ENCODE measurements at regions not wholly inside any gene's neighbourhood (a gene's known extent, or its start where the extent isn't known, plus 50 kb on each side); places are given as distances from the start of the nearest gene placed in this dataset.
A peak's percentile ranks its signal among the peaks of the same experiment; 100 is the strongest.
"Not testable (repeated sequence)": the region's sequence is repeated elsewhere in the genome, so short reads cannot be mapped to it uniquely, and the experiment has no call there.

DNA sequence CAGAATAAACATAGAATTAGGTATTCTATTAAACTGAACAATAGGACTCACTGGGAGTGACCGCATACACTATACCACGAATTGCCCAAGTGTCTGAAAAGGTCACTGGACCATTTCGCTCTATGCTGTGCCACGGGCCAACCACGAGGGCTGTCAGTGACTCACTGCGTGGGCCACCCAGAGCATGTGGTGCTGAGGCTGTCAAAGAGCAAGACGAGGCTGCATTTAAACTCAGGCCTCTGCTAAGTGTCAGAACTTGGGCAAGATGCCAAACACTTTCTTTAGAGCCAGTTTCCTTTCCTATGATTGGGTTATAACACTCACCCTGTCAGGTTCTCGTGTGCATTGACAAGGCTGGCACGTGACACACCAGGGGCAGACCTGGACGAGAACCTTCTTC is 97.5 kb downstream of the SH3YL1 start:
- peaks cover 20% of the 10 kb centered on the region for H3K27me3 Mint-ChIP-seq
- H3K4me3 Mint-ChIP-seq, result no peak overlapping the region
- no peak for ATAC-seq

DNA sequence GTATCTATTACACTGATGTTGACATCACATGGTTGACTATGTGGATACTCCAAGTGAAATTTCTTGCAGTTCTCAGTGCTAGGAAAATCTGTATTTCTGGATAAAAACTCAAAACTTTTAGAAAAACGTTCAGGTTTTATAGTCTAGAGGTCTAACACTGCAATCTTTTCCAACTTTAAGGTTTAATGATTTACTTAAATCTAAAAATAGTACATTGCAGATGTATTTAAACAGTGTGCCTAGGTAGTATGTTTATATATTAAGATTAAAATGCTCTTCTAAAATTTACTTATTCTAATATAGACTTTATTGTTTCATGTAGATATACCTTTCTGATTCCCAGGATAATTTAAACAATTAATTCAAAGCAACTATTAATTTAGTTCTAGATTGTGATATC is 98.3 kb downstream of the SH3YL1 start:
- no peak overlapping the region for H3K4me3 Mint-ChIP-seq
- no peaks in the 10 kb centered on the region for H3K9me3 ChIP-seq (ENCODE audit: control insufficient read depth, low read length, poor library complexity, severe bottlenecking)
- peaks cover 29% of the 10 kb centered on the region for H3K27me3 Mint-ChIP-seq
- no peak overlapping the region for H3K27ac Mint-ChIP-seq
- no peak for ATAC-seq
- DNase-seq, result no peak
- peaks cover 9% of the 10 kb centered on the region for H3K4me1 Mint-ChIP-seq
- peaks cover 2% of the 10 kb centered on the region for H3K36me3 Mint-ChIP-seq (ENCODE audit: low read depth)

More for the DNA sequence above, 97.5 kb downstream of the SH3YL1 start:
- H3K4me1 Mint-ChIP-seq, result peaks cover 6% of the 10 kb centered on the region
- no peaks in the 10 kb centered on the region for H3K36me3 Mint-ChIP-seq (ENCODE audit: low read depth)
- no peaks in the 10 kb centered on the region for H3K9me3 ChIP-seq (ENCODE audit: control insufficient read depth, low read length, poor library complexity, severe bottlenecking)
- no peak for DNase-seq
- H3K27ac Mint-ChIP-seq, result no peak overlapping the region

DNA sequence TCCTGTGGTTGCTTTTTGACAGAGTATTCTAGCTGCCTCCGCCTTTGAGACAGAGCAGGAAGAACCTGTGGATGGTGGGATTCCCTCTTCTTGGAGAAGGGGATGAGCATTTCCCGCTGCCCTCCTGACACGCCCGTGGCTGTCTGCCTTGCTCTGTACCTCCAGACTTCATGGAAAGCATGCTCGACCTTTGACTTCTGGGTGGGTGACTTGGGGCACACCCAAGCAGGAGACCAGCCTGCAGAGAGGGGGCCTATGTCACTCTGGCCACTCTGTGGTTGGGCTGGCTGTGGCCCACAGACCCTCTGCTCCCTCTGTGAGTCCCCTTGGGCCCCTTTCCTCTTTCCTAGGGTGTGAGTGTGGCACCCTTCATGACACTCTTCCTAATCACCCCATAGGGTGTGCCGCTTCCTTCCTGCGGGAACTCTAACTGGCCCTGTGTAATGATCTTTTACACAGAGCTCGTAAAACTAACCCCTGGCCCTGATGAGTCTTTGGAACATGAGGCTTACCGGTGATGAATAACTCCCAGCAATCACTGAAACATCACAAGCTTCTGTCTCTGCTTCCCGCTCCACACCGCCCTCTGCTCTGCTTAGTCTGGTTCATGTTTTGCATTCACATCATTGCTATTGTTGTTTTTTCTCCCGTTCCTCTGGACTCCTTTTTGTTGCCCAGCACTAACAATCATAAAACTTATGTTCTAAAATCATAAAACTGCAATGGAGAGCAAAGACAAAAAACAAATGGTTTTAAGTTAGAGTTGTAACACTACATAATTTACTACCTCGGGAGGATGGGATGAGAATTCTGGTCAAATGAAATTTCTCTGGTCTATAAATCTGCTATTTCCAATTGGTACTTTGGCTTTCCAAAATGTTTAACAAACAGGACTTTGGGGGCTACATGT is 101.1 kb downstream of the SH3YL1 start:
- peaks cover 9% of the 10 kb centered on the region for H3K4me1 Mint-ChIP-seq
- peaks cover 2% of the 10 kb centered on the region for H3K36me3 Mint-ChIP-seq (ENCODE audit: low read depth)
- H3K9me3 ChIP-seq (ENCODE audit: control insufficient read depth, low read length, poor library complexity, severe bottlenecking), result no peaks in the 10 kb centered on the region
- peaks cover 43% of the 10 kb centered on the region for H3K27me3 Mint-ChIP-seq
- no peak overlapping the region for H3K27ac Mint-ChIP-seq
- ATAC-seq (no peak), DNase-seq (no peak)
- H3K4me3 Mint-ChIP-seq, result no peak overlapping the region

DNA sequence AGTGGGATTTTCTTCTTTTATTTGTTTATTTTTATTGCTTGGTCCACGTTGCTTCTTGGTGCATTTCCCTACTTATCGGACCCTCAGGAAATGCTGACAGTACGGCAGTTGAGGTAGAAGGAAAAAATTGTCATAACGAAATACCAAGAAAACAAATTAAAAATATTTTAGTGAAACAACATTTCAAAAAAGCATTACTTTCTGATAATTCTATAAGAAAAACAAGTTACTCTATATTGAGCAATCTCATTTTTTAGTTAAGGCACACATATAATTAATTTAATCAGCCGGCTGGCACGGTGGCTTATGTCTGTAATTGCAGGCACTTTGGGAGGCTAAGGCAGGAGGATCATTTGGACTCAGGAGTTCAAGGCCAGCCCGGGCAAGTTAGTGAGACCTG is 102.1 kb downstream of the SH3YL1 start:
- DNase-seq (no peak), ATAC-seq (no peak)
- peaks cover 9% of the 10 kb centered on the region for H3K4me1 Mint-ChIP-seq
- H3K4me3 Mint-ChIP-seq, result no peak overlapping the region
- H3K36me3 Mint-ChIP-seq (ENCODE audit: low read depth), result peaks cover 2% of the 10 kb centered on the region
- peaks cover 35% of the 10 kb centered on the region for H3K27me3 Mint-ChIP-seq
- H3K27ac Mint-ChIP-seq, result no peak overlapping the region
- no peaks in the 10 kb centered on the region for H3K9me3 ChIP-seq (ENCODE audit: control insufficient read depth, low read length, poor library complexity, severe bottlenecking)

DNA sequence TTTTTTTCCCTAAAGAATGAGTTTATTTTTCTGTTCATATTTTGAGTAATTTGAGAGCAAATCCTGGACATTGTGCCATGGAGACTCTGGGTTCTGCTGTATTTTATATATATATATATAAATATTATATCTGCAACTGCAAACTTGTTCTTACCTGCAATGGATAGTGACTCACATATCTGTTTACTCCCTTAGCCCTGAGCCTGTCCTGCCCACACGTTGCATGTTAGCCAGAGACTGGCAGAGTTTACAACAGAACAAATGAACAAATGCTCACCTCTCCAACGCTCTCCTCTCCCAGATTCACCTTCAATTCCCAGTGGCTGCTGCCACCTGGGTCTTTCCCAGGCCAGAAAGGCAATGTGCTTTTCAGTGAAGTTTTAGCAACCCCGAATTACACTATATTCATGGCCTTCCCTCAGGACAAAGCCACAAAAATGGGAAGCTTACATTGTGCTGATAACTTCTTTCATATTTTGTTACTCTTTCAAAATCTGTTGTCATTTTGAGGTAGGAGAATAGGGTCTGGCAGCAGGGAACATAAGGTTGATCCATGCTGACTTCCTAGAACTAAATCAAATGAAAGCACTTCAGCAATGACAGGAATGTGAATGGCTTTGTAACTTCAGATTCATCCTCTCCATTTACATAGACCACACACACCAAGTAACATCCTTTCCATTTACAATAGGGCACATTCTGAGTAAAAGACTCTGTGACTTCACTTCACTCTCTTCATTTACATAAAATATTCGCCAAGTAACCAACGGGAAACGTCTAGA is 105.4 kb upstream of the FAM110C start:
- no peak for ATAC-seq
- Mint-ChIP-seq H3K27ac (no peak overlapping the region), H3K4me3 (peak overlapping the region; percentile 28), H3K4me1 (no peaks in the 10 kb centered on the region), H3K36me3 (ENCODE audit: low read depth) (peaks cover 5% of the 10 kb centered on the region), H3K27me3 (peaks cover 54% of the 10 kb centered on the region)
- DNase-seq, result no peak
- H3K9me3 ChIP-seq (ENCODE audit: control insufficient read depth, low read length, poor library complexity, severe bottlenecking), result no peaks in the 10 kb centered on the region

DNA sequence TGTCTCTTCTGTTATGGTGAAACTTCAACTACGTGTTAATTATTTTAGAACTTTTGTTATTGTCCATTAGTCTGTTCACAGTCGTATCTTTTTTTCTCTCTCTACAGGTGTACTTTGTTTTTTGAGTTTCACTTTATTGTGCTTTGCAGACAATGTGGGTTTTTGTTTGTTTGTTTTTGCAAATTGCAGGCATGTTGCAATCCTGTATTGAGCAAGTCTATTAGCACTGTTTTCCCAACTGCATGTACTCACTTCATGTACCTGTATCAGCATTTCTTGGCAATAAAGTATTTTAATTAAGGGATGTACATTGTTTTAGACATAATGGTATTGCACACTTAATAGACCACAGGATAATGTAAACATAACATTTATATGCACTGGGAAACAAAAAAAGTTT is 99.1 kb upstream of the FAM110C start:
- H3K4me1 Mint-ChIP-seq, result peaks cover 4% of the 10 kb centered on the region
- H3K27me3 Mint-ChIP-seq, result peaks cover 46% of the 10 kb centered on the region
- peaks cover 5% of the 10 kb centered on the region for H3K36me3 Mint-ChIP-seq (ENCODE audit: low read depth)
- no peak overlapping the region for H3K27ac Mint-ChIP-seq
- DNase-seq (no peak), ATAC-seq (no peak)
- H3K4me3 Mint-ChIP-seq, result no peak overlapping the region
- H3K9me3 ChIP-seq (ENCODE audit: control insufficient read depth, low read length, poor library complexity, severe bottlenecking), result no peaks in the 10 kb centered on the region

DNA sequence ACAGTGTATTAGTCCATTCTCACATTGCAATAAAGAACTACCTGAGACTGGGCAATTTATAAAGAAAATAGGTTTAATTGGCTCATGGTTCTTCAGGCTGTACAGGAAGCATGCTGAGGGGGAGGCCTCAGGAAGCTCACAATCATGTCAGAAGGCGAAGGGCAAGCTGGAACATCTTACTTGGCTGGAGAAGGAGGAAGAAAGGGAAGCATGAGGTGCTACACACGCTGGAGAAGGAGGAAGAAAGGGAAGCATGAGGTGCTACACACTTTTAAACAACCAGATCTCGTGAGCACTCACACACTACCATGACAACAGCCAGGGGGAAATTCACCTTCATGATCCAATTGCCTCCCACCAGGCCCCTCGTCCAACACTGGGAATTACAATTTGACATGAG is 95.3 kb upstream of the FAM110C start:
- Mint-ChIP-seq H3K27ac (no peak overlapping the region), H3K27me3 (peaks cover 45% of the 10 kb centered on the region), H3K4me1 (peaks cover 4% of the 10 kb centered on the region), H3K4me3 (no peak overlapping the region), H3K36me3 (ENCODE audit: low read depth) (no peaks in the 10 kb centered on the region)
- ATAC-seq (no peak), DNase-seq (no peak)
- H3K9me3 ChIP-seq (ENCODE audit: control insufficient read depth, low read length, poor library complexity, severe bottlenecking), result no peaks in the 10 kb centered on the region

DNA sequence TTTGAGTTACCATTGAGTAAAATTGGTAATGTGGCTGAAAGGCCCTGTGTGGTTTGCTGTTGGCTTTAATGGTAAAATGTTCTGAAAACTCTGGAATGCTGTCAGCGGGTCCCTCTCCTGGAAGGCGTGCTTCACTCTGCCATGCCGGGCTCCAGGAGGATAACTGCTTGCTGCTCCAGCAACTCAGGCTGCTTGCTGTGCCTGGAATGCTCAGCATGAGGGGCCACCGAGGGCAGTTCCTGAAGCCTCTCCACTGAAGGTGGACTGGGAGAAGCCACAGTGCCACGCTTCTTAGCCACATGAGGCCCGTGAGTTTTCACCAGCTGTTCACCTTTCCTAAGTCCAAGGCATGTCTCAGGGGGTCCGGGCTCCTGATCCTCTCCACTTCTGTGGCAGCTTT is 90.4 kb upstream of the FAM110C start:
- peaks cover 67% of the 10 kb centered on the region for H3K27me3 Mint-ChIP-seq
- DNase-seq, result no peak
- peaks cover 2% of the 10 kb centered on the region for H3K36me3 Mint-ChIP-seq (ENCODE audit: low read depth)
- H3K4me3 Mint-ChIP-seq, result no peak overlapping the region
- peaks cover 2% of the 10 kb centered on the region for H3K4me1 Mint-ChIP-seq
- H3K27ac Mint-ChIP-seq, result no peak overlapping the region
- no peak for ATAC-seq
- H3K9me3 ChIP-seq (ENCODE audit: control insufficient read depth, low read length, poor library complexity, severe bottlenecking), result no peaks in the 10 kb centered on the region

DNA sequence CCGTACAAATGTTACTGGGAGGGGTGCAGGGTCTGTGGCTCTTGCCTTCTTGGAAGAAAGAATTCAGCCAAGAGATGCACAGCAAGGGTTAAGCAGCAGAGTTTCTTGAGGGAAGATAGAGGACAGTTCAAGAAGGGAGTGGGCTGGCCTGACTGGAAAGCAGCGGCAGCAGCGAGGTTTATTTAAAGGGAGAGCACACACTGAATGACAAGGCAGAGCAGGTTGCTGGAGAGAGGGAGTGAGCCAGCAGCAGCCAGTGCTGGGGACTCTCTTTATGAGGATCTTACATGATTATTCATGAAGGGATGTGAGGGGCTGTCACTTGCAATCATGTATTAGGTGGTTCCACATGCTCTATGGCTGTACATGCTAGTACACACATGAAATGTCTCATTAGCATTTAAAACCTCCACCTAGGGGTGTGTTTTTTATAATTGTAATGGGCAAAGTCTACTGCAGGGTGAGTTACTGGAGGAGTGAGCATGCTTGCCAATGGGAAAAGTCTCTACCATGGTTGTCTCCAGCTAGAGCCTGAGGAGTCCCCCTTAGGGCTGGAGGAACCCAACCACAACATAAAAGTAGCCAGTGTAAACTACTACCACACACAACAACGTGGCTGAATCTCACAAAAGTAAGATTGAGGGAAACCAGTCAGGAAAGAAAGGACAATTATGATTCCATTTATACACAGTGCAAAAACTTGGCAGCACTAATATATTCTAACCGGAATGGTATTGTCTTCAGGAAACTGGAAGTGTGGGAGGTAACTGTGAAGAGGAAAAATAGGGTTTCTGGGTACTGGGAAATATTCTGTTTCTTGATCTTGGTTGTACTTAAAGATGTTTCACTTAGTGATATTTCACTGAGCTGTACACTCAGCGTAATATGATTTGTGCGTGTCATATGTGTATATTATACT is 87.6 kb upstream of the FAM110C start:
- ATAC-seq (no peak), DNase-seq (no peak)
- no peaks in the 10 kb centered on the region for H3K4me1 Mint-ChIP-seq
- no peaks in the 10 kb centered on the region for H3K9me3 ChIP-seq (ENCODE audit: control insufficient read depth, low read length, poor library complexity, severe bottlenecking)
- H3K4me3 Mint-ChIP-seq, result no peak overlapping the region
- peaks cover 56% of the 10 kb centered on the region for H3K27me3 Mint-ChIP-seq
- peaks cover 2% of the 10 kb centered on the region for H3K36me3 Mint-ChIP-seq (ENCODE audit: low read depth)
- H3K27ac Mint-ChIP-seq, result no peak overlapping the region

DNA sequence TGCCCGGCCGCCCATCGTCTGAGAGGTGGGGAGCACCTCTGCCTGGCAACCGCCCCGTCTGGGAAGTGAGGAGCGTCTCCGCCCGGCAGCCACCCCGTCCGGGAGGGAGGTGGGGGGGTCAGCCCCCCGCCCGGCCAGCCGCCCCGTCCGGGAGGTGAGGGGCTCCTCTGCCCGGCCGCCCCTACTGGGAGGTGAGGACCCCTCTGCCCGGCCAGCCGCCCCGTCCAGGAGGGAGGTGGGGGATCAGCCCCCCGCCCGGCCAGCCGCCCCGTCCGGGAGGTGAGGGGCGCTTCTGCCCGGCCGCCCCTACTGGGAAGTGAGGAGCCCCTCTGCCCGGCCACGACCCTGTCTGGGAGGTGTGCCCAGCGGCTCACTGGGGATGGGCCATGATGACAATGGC is 80.5 kb upstream of the FAM110C start:
- H3K9me3 ChIP-seq (ENCODE audit: control insufficient read depth, low read length, poor library complexity, severe bottlenecking); H3K4me3 Mint-ChIP-seq; ATAC-seq; H3K36me3 Mint-ChIP-seq (ENCODE audit: low read depth); H3K4me1 Mint-ChIP-seq; DNase-seq; H3K27ac Mint-ChIP-seq: not testable (repeated sequence)
- H3K27me3 Mint-ChIP-seq, result peaks cover 38% of the 10 kb centered on the region

DNA sequence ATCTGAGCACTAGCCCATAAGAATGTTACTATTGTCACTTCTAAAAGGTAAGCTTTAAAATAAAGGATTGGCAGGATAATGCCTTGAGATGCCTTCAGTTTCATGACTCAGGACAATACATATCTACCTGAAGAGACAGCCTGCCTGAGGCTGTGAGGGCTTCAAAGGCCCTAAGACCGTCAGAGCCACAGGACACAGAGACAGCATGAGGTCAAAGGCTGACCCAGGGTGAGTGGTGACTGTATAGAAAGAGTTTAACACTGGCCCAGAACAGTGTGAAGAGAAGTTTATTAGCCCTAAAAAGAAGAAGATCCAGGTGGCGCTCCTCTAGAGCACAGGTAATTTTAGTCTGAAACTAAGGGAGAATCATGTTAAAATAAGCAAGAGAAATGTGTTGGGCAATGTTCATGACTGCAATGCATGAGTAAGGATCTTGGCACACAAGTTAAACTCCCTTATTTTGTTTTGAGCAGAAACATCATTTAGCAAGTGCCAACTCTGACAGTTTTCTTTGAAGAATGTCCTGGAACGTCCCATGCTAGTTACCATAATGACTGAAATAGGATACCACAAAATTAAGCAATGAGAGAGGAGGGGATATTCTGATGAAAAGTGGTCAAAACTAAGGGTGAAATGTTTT is 78.1 kb upstream of the FAM110C start:
- Mint-ChIP-seq H3K4me1 (peaks cover 5% of the 10 kb centered on the region), H3K27me3 (peaks cover 28% of the 10 kb centered on the region), H3K4me3 (no peak overlapping the region), H3K36me3 (ENCODE audit: low read depth) (no peaks in the 10 kb centered on the region), H3K27ac (no peak overlapping the region)
- H3K9me3 ChIP-seq (ENCODE audit: control insufficient read depth, low read length, poor library complexity, severe bottlenecking), result no peaks in the 10 kb centered on the region
- ATAC-seq, result no peak
- no peak for DNase-seq

DNA sequence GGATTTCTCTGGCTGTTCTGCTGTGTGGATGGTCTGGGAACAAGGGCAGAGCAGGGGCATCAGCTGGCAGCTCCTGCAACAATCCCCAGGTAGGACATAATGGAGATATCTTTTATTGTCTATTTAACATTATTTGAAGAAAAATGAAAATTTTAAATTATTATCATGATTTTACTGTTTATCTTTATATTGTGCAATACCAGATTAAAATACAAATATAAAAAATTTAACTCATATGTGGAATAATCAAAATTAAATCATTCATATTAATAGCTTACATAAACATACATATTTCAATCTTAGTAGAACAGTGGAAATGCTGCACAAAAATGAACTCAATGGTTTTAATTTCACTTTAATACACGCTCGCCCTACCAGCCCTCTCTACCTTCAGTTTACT is 70.6 kb upstream of the FAM110C start:
- H3K36me3 Mint-ChIP-seq (ENCODE audit: low read depth), result no peaks in the 10 kb centered on the region
- no peak overlapping the region for H3K27ac Mint-ChIP-seq
- peaks cover 39% of the 10 kb centered on the region for H3K27me3 Mint-ChIP-seq
- H3K4me1 Mint-ChIP-seq, result peaks cover 2% of the 10 kb centered on the region
- H3K9me3 ChIP-seq (ENCODE audit: control insufficient read depth, low read length, poor library complexity, severe bottlenecking), result no peaks in the 10 kb centered on the region
- DNase-seq, result no peak
- no peak for ATAC-seq
- no peak overlapping the region for H3K4me3 Mint-ChIP-seq
